ENCODE measurements at regions not wholly inside any gene's neighbourhood (a gene's known extent, or its start where the extent isn't known, plus 50 kb on each side); places are given as distances from the start of the nearest gene placed in this dataset.

DNA sequence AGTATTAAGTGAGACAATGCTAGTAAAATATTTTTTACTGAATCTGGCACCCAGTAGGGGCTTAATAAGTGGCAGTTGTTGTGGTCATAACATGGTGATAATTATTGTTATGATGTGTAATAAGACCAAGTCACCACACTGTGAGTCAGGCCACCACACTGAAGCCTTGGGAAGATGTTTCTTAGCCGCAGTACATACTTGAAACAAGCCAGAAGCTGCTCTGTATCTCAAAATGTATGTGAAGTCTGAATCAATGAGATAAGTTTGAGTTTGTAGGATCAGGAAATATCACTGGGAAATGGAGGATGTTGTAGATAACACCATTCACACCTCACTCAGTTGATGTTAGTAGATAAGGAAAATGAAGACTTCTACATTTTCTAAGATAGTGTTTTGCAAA is 51.3 kb upstream of the PTPN3 start:
- Histone ChIP-seq H3K27ac (no peak overlapping the region), H3K27me3 (no peaks in the 10 kb centered on the region), H3K9me3 (peaks cover 0 to 19% (median 15%) of the 10 kb centered on the region in 3 donors), H3K4me3 (no peak overlapping the region), H3K4me1 (no peaks in the 10 kb centered on the region), H3K36me3 (no peaks in the 10 kb centered on the region)
- intact Hi-C loops (cut with DNase I; ENCODE audit: low total_unique reads) = no loop called here
- TF ChIP-seq, protein P1, sequence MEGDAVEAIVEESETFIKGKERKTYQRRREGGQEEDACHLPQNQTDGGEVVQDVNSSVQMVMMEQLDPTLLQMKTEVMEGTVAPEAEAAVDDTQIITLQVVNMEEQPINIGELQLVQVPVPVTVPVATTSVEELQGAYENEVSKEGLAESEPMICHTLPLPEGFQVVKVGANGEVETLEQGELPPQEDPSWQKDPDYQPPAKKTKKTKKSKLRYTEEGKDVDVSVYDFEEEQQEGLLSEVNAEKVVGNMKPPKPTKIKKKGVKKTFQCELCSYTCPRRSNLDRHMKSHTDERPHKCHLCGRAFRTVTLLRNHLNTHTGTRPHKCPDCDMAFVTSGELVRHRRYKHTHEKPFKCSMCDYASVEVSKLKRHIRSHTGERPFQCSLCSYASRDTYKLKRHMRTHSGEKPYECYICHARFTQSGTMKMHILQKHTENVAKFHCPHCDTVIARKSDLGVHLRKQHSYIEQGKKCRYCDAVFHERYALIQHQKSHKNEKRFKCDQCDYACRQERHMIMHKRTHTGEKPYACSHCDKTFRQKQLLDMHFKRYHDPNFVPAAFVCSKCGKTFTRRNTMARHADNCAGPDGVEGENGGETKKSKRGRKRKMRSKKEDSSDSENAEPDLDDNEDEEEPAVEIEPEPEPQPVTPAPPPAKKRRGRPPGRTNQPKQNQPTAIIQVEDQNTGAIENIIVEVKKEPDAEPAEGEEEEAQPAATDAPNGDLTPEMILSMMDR (IDR thresholded peaks at IDR 0.05) = no peak
- no peak for DNase-seq

- peaks cover 0 to 6% (median 6%) of the 10 kb centered on the region in 3 donors for H3K9me3 ChIP-seq
- H3K27ac ChIP-seq = no peak overlapping the region
- intact Hi-C loops (cut with DNase I; ENCODE audit: low total_unique reads) = no loop called here
- no peaks in the 10 kb centered on the region for H3K36me3 ChIP-seq
- H3K4me3 ChIP-seq = no peak overlapping the region
- TF ChIP-seq, protein P1 (IDR thresholded peaks at IDR 0.05) = no peak
- no peak for DNase-seq
- no peaks in the 10 kb centered on the region for H3K27me3 ChIP-seq
- no peaks in the 10 kb centered on the region for H3K4me1 ChIP-seq
Observed at GRCh38 chr9:109551651-109552050, 53.5 kb upstream of the PTPN3 start.

DNA sequence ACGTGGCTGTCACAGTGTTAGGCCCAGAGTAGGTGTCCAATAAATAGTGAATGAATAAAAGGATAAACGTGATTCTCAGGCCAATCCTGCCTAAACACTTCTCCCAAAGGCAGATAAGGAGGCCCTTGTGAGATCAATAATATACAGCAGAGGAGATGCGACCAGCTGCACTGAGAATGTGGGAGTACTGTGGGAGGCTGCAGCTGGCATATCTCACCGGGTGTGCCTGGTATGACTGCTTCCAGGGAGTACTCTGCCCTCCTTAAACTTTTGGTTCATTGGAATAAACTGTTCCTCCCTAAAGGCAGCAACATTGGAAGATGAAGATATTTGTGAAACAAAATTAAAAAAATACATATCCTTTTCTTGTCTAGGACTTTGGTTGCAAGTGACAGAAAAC is 57.1 kb upstream of the PTPN3 start:
- Histone ChIP-seq H3K4me1 (peaks cover 0 to 7% (median under 1%) of the 10 kb centered on the region in 4 donors), H3K27me3 (no peaks in the 10 kb centered on the region), H3K27ac (no peak overlapping the region), H3K36me3 (no peaks in the 10 kb centered on the region), H3K9me3 (no peaks in the 10 kb centered on the region), H3K4me3 (no peak overlapping the region)
- no peak for DNase-seq
- TF ChIP-seq, protein P1 (IDR thresholded peaks at IDR 0.05) = no peak
- intact Hi-C loops (cut with DNase I; ENCODE audit: low total_unique reads) = no loop called here

- no peaks in the 10 kb centered on the region for H3K36me3 ChIP-seq
- no peak overlapping the region for H3K4me3 ChIP-seq
- no peaks in the 10 kb centered on the region for H3K9me3 ChIP-seq
- intact Hi-C loops (cut with DNase I; ENCODE audit: low total_unique reads) = no loop called here
- no peak overlapping the region for H3K27ac ChIP-seq
- peaks cover 0 to 11% (median 3%) of the 10 kb centered on the region in 4 donors for H3K4me1 ChIP-seq
- H3K27me3 ChIP-seq = no peaks in the 10 kb centered on the region
- TF ChIP-seq, protein P1 (IDR thresholded peaks at IDR 0.05) = no peak
- DNase-seq = no peak
Observed at GRCh38 chr9:109556061-109556460, 58.0 kb upstream of the PTPN3 start.

DNA sequence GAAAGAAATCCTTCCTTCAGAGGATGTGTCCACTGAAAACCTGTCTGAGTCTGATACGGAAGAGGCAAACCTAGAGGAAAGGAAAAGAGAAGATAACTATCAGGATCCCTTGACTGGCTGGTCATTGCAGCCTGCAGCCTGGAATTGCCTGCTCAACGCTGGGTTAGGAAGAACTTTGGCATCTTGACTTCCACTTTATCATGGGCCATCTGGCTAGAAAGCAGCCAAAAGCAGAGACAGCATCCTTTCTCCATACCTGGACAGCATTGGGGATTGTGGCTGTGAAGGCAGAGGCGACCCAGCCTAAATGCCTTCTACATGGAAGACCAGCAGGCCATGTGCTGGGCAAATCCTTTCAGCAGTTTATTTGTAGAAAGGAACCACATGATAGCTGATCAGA is 58.7 kb upstream of the PTPN3 start:
- Histone ChIP-seq H3K9me3 (no peaks in the 10 kb centered on the region), H3K27me3 (no peaks in the 10 kb centered on the region), H3K27ac (no peak overlapping the region), H3K4me1 (peaks cover 0 to 11% (median 3%) of the 10 kb centered on the region in 4 donors), H3K36me3 (no peaks in the 10 kb centered on the region), H3K4me3 (no peak overlapping the region)
- intact Hi-C loops (cut with DNase I; ENCODE audit: low total_unique reads) = no loop called here
- TF ChIP-seq, protein P1 (IDR thresholded peaks at IDR 0.05) = no peak
- DNase-seq = no peak

GRCh38 chr9:109557481-109557880 is 59.4 kb upstream of the PTPN3 start:
- intact Hi-C loops (cut with DNase I; ENCODE audit: low total_unique reads) = no loop called here
- peaks cover 0 to 11% (median 3%) of the 10 kb centered on the region in 4 donors for H3K4me1 ChIP-seq

More at GRCh38 chr9:109557481-109557880, 59.4 kb upstream of the PTPN3 start:
- Histone ChIP-seq H3K4me3 (no peak overlapping the region), H3K9me3 (no peaks in the 10 kb centered on the region), H3K36me3 (no peaks in the 10 kb centered on the region), H3K27ac (no peak overlapping the region), H3K27me3 (no peaks in the 10 kb centered on the region)
- TF ChIP-seq, protein P1 (IDR thresholded peaks at IDR 0.05) = no peak
- no peak for DNase-seq
